ENCODE measurements at regions not wholly inside any gene's neighbourhood (a gene's known extent, or its start where the extent isn't known, plus 50 kb on each side); places are given as distances from the start of the nearest gene placed in this dataset.

GRCh38 chr15:45847645-45848044 lies 212.8 kb downstream of the SQOR start:
- TF ChIP-seq CTCF (IDR thresholded peaks at IDR 0.05) (no peak), POLR2A (IDR thresholded peaks at IDR 0.05) (no peak)

Measured in body of pancreas (tissue), 4 donors.